Heart left ventricle (tissue), 13 donors: ENCODE measurements at regions not wholly inside any gene's neighbourhood (a gene's known extent, or its start where the extent isn't known, plus 50 kb on each side); places are given as distances from the start of the nearest gene placed in this dataset.

Experiments
- POLR2A ChIP-seq, 2 donors: fragments of 450-650 bp; IDR thresholded peaks; one replicate each; pipeline ENCODE4 v1.6.1; 2017; ENCODE audit warnings: antibody characterized with exemption in 2 of 2, mild to moderate bottlenecking in 2 of 2, moderate library complexity in 2 of 2
- TF ChIP-seq, protein P1 (sequence below), 12 donors: fragments of 200-600 bp; sonication (generic) in 4 of 12; IDR thresholded peaks; one replicate each; pipeline versions ENCODE4 v1.5.0 to v1.8.0; 2018 to 2022; ENCODE audit warnings: antibody characterized with exemption in 12 of 12, mild to moderate bottlenecking in 5 of 12
- donor health status: ischemic (EF 13 %, LVEDD 7.1; RV severe dilation, severe dysfunction).
- donor health status: DM: no; HTN: yes; CAD: no.
- donor health status: DM: no; HTN: no; CAD: no.
- donor health status: ischemic (EF 25% LVEDD 6.9; RV normal size, moderate dysfunction).
- donor health status: ischemic (EF 25% LVEDD 5.7; RV mildly dilated, moderate dysfunction).
- donor health status: ischemic (EF 35%, LVEDD 5.7; RV mildly dilated, moderate dysfunction).
- donor health status: nonischemic (EF 11% LVEDD 7.7; RV severe dilation, severe dysfunction).
- donor health status: DM: yes; HTN: yes; CAD: no.
- donor health status: PGD.
- donor health status: ischemic (EF 29% LVEDD 5.4; RV normal size, mild dysfunction).
- donor health status: nonischemic (EF 23%, LVEDD 6.1; RV moderate dilation, normal function).

- TF ChIP-seq, protein P1, sequence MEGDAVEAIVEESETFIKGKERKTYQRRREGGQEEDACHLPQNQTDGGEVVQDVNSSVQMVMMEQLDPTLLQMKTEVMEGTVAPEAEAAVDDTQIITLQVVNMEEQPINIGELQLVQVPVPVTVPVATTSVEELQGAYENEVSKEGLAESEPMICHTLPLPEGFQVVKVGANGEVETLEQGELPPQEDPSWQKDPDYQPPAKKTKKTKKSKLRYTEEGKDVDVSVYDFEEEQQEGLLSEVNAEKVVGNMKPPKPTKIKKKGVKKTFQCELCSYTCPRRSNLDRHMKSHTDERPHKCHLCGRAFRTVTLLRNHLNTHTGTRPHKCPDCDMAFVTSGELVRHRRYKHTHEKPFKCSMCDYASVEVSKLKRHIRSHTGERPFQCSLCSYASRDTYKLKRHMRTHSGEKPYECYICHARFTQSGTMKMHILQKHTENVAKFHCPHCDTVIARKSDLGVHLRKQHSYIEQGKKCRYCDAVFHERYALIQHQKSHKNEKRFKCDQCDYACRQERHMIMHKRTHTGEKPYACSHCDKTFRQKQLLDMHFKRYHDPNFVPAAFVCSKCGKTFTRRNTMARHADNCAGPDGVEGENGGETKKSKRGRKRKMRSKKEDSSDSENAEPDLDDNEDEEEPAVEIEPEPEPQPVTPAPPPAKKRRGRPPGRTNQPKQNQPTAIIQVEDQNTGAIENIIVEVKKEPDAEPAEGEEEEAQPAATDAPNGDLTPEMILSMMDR (IDR thresholded peaks at IDR 0.05), result no peak
- TF ChIP-seq POLR2A (IDR thresholded peaks at IDR 0.05), result no peak
Observed at GRCh38 chr1:209203533-209203895, 380.0 kb upstream of the CAMK1G start.
